SK-N-SH (cell line): ENCODE measurements at regions not wholly inside any gene's neighbourhood (a gene's known extent, or its start where the extent isn't known, plus 50 kb on each side); places are given as distances from the start of the nearest gene placed in this dataset.

ENCODE experiments used
- CTCF ChIA-PET: fragments of 300-600, 350-600 bp; formaldehyde crosslinking; extraction: SDS; loops from one replicate; lab custom pipeline; 2021; lab: Yijun Ruan, JAX
- POLR2A ChIA-PET: fragments of 350-600 bp; sonication (Branson Sonifier 250); formaldehyde crosslinking; extraction: SDS; loops from one replicate; lab custom pipeline; 2020; ENCODE audit warnings: antibody characterized with exemption, inconsistent platforms; lab: Yijun Ruan, JAX
- DNase-seq: peaks from one replicate; pipeline ENCODE4 v3.0.0; 2012
- H2AFZ ChIP-seq: fragments of 200-600 bp; sonication (generic); 2 replicates; pipeline ENCODE4 v1.8.1; 2016; ENCODE audit warnings: antibody characterized with exemption, mild to moderate bottlenecking, low read depth
- H3F3A ChIP-seq: fragments of 200-600 bp; sonication (generic); replicated peaks from 2 replicates; pipeline ENCODE3; 2016; ENCODE audit warnings: antibody characterized with exemption, mild to moderate bottlenecking; ENCODE audit not compliant: insufficient read depth
- H3K27ac ChIP-seq, 2 experiments: fragments of 200-500 bp in 1 of 2; fragments of 200-600 bp in 1 of 2; sonication (Bioruptor generic) in 1 of 2; sonication (generic), shearing (Covaris generic) in 1 of 2; 2 replicates each; pipeline versions ENCODE4 v1.5.1 to v1.6.1; 2014 to 2016; ENCODE audit warnings: low read depth in 2 of 2, inconsistent platforms in 1 of 2, low read length in 1 of 2, mild to moderate bottlenecking in 1 of 2, mixed read lengths in 1 of 2
- H3K27me3 ChIP-seq: fragments of 200-600 bp; sonication (generic), shearing (Covaris generic); 2 replicates; pipeline ENCODE4 v1.6.1; 2016; ENCODE audit warnings: mixed run types; ENCODE audit not compliant: insufficient read depth
- H3K36me3 ChIP-seq, 2 experiments: fragments of 200-500 bp in 1 of 2; fragments of 200-600 bp in 1 of 2; sonication (Bioruptor generic) in 1 of 2; sonication (generic) in 1 of 2; replicated peaks in 1 of 2; 2 replicates each; pipeline versions ENCODE3 to v1.5.1; 2014 to 2016; ENCODE audit warnings: low read length in 1 of 2, mild to moderate bottlenecking in 1 of 2; ENCODE audit not compliant: insufficient read depth in 2 of 2, control insufficient read depth in 1 of 2
- H3K4me1 ChIP-seq, 2 experiments: fragments of 200-500 bp in 1 of 2; fragments of 200-600 bp in 1 of 2; sonication (Bioruptor generic) in 1 of 2; sonication (generic), shearing (Covaris generic) in 1 of 2; 2 replicates each; pipeline versions ENCODE4 v1.5.1 to v1.6.1; 2014 to 2016; ENCODE audit warnings: low read depth in 1 of 2, low read length in 1 of 2, mixed run types in 1 of 2; ENCODE audit not compliant: insufficient read depth in 2 of 2, control insufficient read depth in 1 of 2
- H3K4me2 ChIP-seq: fragments of 200-600 bp; sonication (generic), shearing (Covaris generic); 2 replicates; pipeline ENCODE4 v1.6.1; 2017; ENCODE audit warnings: mixed run types
- H3K4me3 ChIP-seq, 2 experiments: fragments of 200-500 bp in 1 of 2; fragments of 200-600 bp in 1 of 2; sonication (Bioruptor generic) in 1 of 2; sonication (generic), shearing (Covaris generic) in 1 of 2; 2 replicates each; pipeline versions ENCODE4 v1.5.1 to v1.8.1; 2014 to 2016; ENCODE audit warnings: low read depth in 2 of 2, inconsistent platforms in 1 of 2, low read length in 1 of 2, mild to moderate bottlenecking in 1 of 2, mixed read lengths in 1 of 2, moderate library complexity in 1 of 2
- H3K79me2 ChIP-seq: fragments of 200-600 bp; sonication (generic); 2 replicates; pipeline ENCODE4 v1.8.1; 2017; ENCODE audit warnings: mild to moderate bottlenecking; ENCODE audit not compliant: insufficient read depth
- H3K9ac ChIP-seq: fragments of 200-600 bp; sonication (generic); 2 replicates; pipeline ENCODE4 v1.6.1; 2017; ENCODE audit warnings: mixed run types
- H3K9me2 ChIP-seq: fragments of 200-600 bp; sonication (generic); 2 replicates; pipeline ENCODE4 v1.6.1; 2017; ENCODE audit warnings: mixed run types
- H3K9me3 ChIP-seq: fragments of 200-600 bp; sonication (generic); 2 replicates; pipeline ENCODE4 v1.6.1; 2017; ENCODE audit warnings: mixed run types, mild to moderate bottlenecking, moderate library complexity
- H4K20me1 ChIP-seq: fragments of 200-600 bp; sonication (generic); 2 replicates; pipeline ENCODE4 v1.6.1; 2017; ENCODE audit warnings: mild to moderate bottlenecking, mixed run types; ENCODE audit not compliant: insufficient read depth
- EZH2phosphoT487 ChIP-seq: fragments of 200-600 bp; sonication (generic); IDR thresholded peaks from 2 replicates; pipeline ENCODE4 v1.6.1; 2017; ENCODE audit warnings: low read depth, mixed run types, mild to moderate bottlenecking, antibody characterized with exemption, moderate library complexity, borderline replicate concordance
- FOSL2 ChIP-seq: IDR thresholded peaks from 2 replicates; pipeline ENCODE4 v1.4.0; 2012; ENCODE audit warnings: low read depth, mild to moderate bottlenecking, moderate library complexity, borderline replicate concordance
- FOXJ3 ChIP-seq: sonication (generic); formaldehyde crosslinking; IDR thresholded peaks from 2 replicates; pipeline ENCODE4 v1.5.1; 2020; ENCODE audit warnings: mild to moderate bottlenecking, missing genetic modification reagents
- FOXM1 ChIP-seq: IDR thresholded peaks from 2 replicates; pipeline ENCODE4 v1.4.0; 2012; ENCODE audit warnings: low read depth, mild to moderate bottlenecking
- GABPA ChIP-seq: IDR thresholded peaks from 2 replicates; pipeline ENCODE4 v1.4.0; 2012; ENCODE audit warnings: low read depth, mild to moderate bottlenecking
- GATA2 ChIP-seq: sonication (generic); formaldehyde crosslinking; IDR thresholded peaks from 2 replicates; pipeline ENCODE4 v1.5.0; 2020; ENCODE audit warnings: mild to moderate bottlenecking, missing genetic modification reagents
- IRF3 ChIP-seq: fragments of 150-350 bp; IDR thresholded peaks from 2 replicates; pipeline ENCODE4 v1.6.1; 2016; ENCODE audit warnings: mild to moderate bottlenecking, low read depth, low read length
- JUND ChIP-seq: IDR thresholded peaks from 2 replicates; pipeline ENCODE4 v1.4.0; 2012
- MEF2A ChIP-seq: IDR thresholded peaks from 2 replicates; pipeline ENCODE4 v1.4.0; 2012; ENCODE audit warnings: low read depth, borderline replicate concordance
- MXI1 ChIP-seq: IDR thresholded peaks from 2 replicates; pipeline ENCODE4 v1.6.1; 2012; ENCODE audit warnings: mild to moderate bottlenecking, low read depth, low read length, improper control_type of control experiment
- NFIC ChIP-seq: IDR thresholded peaks from 2 replicates; pipeline ENCODE4 v1.4.0; 2012; ENCODE audit warnings: borderline replicate concordance
- RCOR1 ChIP-seq: fragments of 150-350 bp; IDR thresholded peaks from 2 replicates; pipeline ENCODE4 v1.6.1; 2017; ENCODE audit warnings: antibody characterized with exemption, low read length
- REST ChIP-seq: IDR thresholded peaks from 2 replicates; pipeline ENCODE4 v1.6.1; 2012; ENCODE audit warnings: mild to moderate bottlenecking, low read depth, low read length, moderate library complexity
- SIN3A ChIP-seq: IDR thresholded peaks from 2 replicates; pipeline ENCODE4 v1.6.1; 2012; ENCODE audit warnings: low read depth, mild to moderate bottlenecking, low read length, moderate library complexity, borderline replicate concordance
- SMC3 ChIP-seq: IDR thresholded peaks from 2 replicates; pipeline ENCODE4 v1.6.1; 2012; ENCODE audit warnings: low read depth, low read length, improper control_type of control experiment
- TAF1 ChIP-seq: IDR thresholded peaks from 2 replicates; pipeline ENCODE4 v1.6.1; 2012; ENCODE audit warnings: low read depth, mild to moderate bottlenecking, low read length, moderate library complexity, borderline replicate concordance
- TCF12 ChIP-seq: IDR thresholded peaks from 2 replicates; pipeline ENCODE4 v1.4.0; 2012
- TEAD4 ChIP-seq: IDR thresholded peaks from 2 replicates; pipeline ENCODE4 v1.4.0; 2012; ENCODE audit warnings: mild to moderate bottlenecking, borderline replicate concordance; ENCODE audit not compliant: insufficient read depth
- USF1 ChIP-seq: IDR thresholded peaks from 2 replicates; pipeline ENCODE4 v1.4.0; 2012; ENCODE audit warnings: low read depth, borderline replicate concordance
- YY1 ChIP-seq: IDR thresholded peaks from 2 replicates; pipeline ENCODE4 v1.4.0; 2012; ENCODE audit warnings: low read depth, mild to moderate bottlenecking
- WGBS: methylation state at CpG from one replicate; pipeline ENCODE4 v1.1.6; 2017; ENCODE audit warnings: low lambda C conversion rate; 5-methylcytosine and 5-hydroxymethylcytosine counted together

- H4K20me1 ChIP-seq = no peaks in the 10 kb centered on the region
- H3K4me2 ChIP-seq = no peak overlapping the region
- H3K79me2 ChIP-seq = no peaks in the 10 kb centered on the region; the same call in 1 of the 2 replicates
- H3K27me3 ChIP-seq = no peaks in the 10 kb centered on the region
- WGBS = 3% methylated on average over 1 of the region's 1 CpG
- no peaks in the 10 kb centered on the region for H3K36me3 ChIP-seq
- H3K9ac ChIP-seq = no peak overlapping the region
- no peak overlapping the region for H2AFZ ChIP-seq
- H3F3A ChIP-seq = no peaks in the 10 kb centered on the region
- no peak overlapping the region for H3K4me3 ChIP-seq
- H3K27ac ChIP-seq = no peak overlapping the region
- no peaks in the 10 kb centered on the region for H3K9me2 ChIP-seq
- H3K4me1 ChIP-seq = no peaks in the 10 kb centered on the region
- CTCF ChIA-PET = no interaction called here
- no peak for DNase-seq
- TF ChIP-seq REST (no peak), TEAD4 (no peak), FOXM1 (no peak), SMC3 (no peak), FOXJ3 (CRISPR knock-in tag) (no peak), TCF12 (no peak), EZH2phosphoT487 (no peak), IRF3 (no peak), FOSL2 (no peak), RCOR1 (no peak), GATA2 (CRISPR knock-in tag) (no peak), JUND (no peak), SIN3A (no peak), MXI1 (no peak), USF1 (no peak), GABPA (no peak), MEF2A (no peak), NFIC (no peak), TAF1 (no peak), YY1 (no peak)
- TF ChIP-seq, all 33 proteins: peak for 0
- no peaks in the 10 kb centered on the region for H3K9me3 ChIP-seq
- POLR2A ChIA-PET = no interaction called here
Measured at GRCh38 chr2:52292801-52293200, 1260.9 kb upstream of the NRXN1 start.
